Subcutaneous abdominal adipose tissue (tissue), 5 donors: ENCODE measurements at regions not wholly inside any gene's neighbourhood (a gene's known extent, or its start where the extent isn't known, plus 50 kb on each side); places are given as distances from the start of the nearest gene placed in this dataset.

ENCODE experiments used
- H3K27ac ChIP-seq: one replicate; pipeline ENCODE4 v1.7.0; 2013; ENCODE audit warnings: low read depth, mild to moderate bottlenecking, inconsistent platforms, low read length, moderate library complexity
- H3K27me3 ChIP-seq, 5 donors: one replicate each; pipeline ENCODE4 v1.7.0; 2013; ENCODE audit warnings: low read length in 5 of 5, inconsistent platforms in 1 of 5; ENCODE audit not compliant: control insufficient read depth in 5 of 5, insufficient read depth in 4 of 5
- H3K36me3 ChIP-seq, 5 donors: one replicate each; pipeline ENCODE4 v1.7.0; 2013; ENCODE audit warnings: low read length in 5 of 5; ENCODE audit not compliant: control insufficient read depth in 5 of 5, insufficient read depth in 5 of 5
- H3K4me1 ChIP-seq, 5 donors: one replicate each; pipeline ENCODE4 v1.7.0; 2013; ENCODE audit warnings: low read length in 5 of 5, mild to moderate bottlenecking in 3 of 5, moderate library complexity in 1 of 5; ENCODE audit not compliant: control insufficient read depth in 5 of 5, insufficient read depth in 5 of 5
- H3K4me3 ChIP-seq, 5 donors: one replicate each; pipeline ENCODE4 v1.7.0; 2013; ENCODE audit warnings: low read length in 5 of 5, low read depth in 1 of 5
- H3K9ac ChIP-seq, 5 donors: one replicate each; pipeline ENCODE4 v1.7.0; 2013; ENCODE audit warnings: low read length in 5 of 5, mild to moderate bottlenecking in 4 of 5, moderate library complexity in 3 of 5
- H3K9me3 ChIP-seq, 5 donors: one replicate each; pipeline ENCODE4 v1.7.0; 2013; ENCODE audit warnings: low read length in 5 of 5; ENCODE audit not compliant: control insufficient read depth in 5 of 5
- donor health status: healthy.
- donor health status: healthy.
- donor health status: healthy.
- donor health status: healthy.
- donor health status: healthy.

GRCh38 chr11:45511566-45511965 lies 153.9 kb downstream of the CHST1 start:
- Histone ChIP-seq H3K27ac (no peak overlapping the region), H3K4me1 (no peaks in the 10 kb centered on the region), H3K36me3 (no peaks in the 10 kb centered on the region), H3K27me3 (peaks cover 0 to 4% (median 0%) of the 10 kb centered on the region in 5 donors), H3K9me3 (no peaks in the 10 kb centered on the region), H3K9ac (no peak overlapping the region), H3K4me3 (no peak overlapping the region)

- Histone ChIP-seq H3K27me3 (peaks cover 0 to 4% (median 0%) of the 10 kb centered on the region in 5 donors), H3K4me3 (no peak overlapping the region), H3K9ac (no peak overlapping the region), H3K36me3 (no peaks in the 10 kb centered on the region), H3K4me1 (no peaks in the 10 kb centered on the region), H3K27ac (no peak overlapping the region), H3K9me3 (peaks cover 0 to 7% (median 6%) of the 10 kb centered on the region in 5 donors)
Observed at GRCh38 chr11:45507916-45508315, 157.5 kb downstream of the CHST1 start.

- Histone ChIP-seq H3K36me3 (no peaks in the 10 kb centered on the region), H3K9ac (no peak overlapping the region), H3K4me3 (no peak overlapping the region), H3K9me3 (peaks cover 0 to 16% (median 15%) of the 10 kb centered on the region in 5 donors), H3K4me1 (no peaks in the 10 kb centered on the region), H3K27ac (no peak overlapping the region), H3K27me3 (peaks cover 0 to 8% (median 5%) of the 10 kb centered on the region in 5 donors)
Observed at GRCh38 chr11:45503311-45503710, 162.1 kb downstream of the CHST1 start.

- Histone ChIP-seq H3K4me1 (no peaks in the 10 kb centered on the region), H3K27me3 (peaks cover 0 to 6% (median 5%) of the 10 kb centered on the region in 5 donors), H3K27ac (no peak overlapping the region), H3K4me3 (no peak overlapping the region), H3K9ac (no peak overlapping the region), H3K36me3 (no peaks in the 10 kb centered on the region), H3K9me3 (peaks cover 0 to 23% (median 17%) of the 10 kb centered on the region in 5 donors)
Observed at GRCh38 chr11:45502226-45502545, 163.2 kb downstream of the CHST1 start.

GRCh38 chr11:45501392-45502225 lies 163.8 kb downstream of the CHST1 start:
- Histone ChIP-seq H3K9ac (no peak overlapping the region), H3K9me3 (peaks cover 0 to 23% (median 17%) of the 10 kb centered on the region in 5 donors), H3K36me3 (no peaks in the 10 kb centered on the region), H3K27ac (no peak overlapping the region), H3K27me3 (peaks cover 0 to 6% (median 5%) of the 10 kb centered on the region in 5 donors), H3K4me1 (no peaks in the 10 kb centered on the region), H3K4me3 (no peak overlapping the region)

GRCh38 chr11:45500451-45500850 lies 165.0 kb downstream of the CHST1 start:
- Histone ChIP-seq H3K4me3 (no peak overlapping the region), H3K27ac (no peak overlapping the region), H3K9ac (no peak overlapping the region), H3K9me3 (peaks cover 0 to 23% (median 17%) of the 10 kb centered on the region in 5 donors), H3K4me1 (no peaks in the 10 kb centered on the region), H3K36me3 (no peaks in the 10 kb centered on the region), H3K27me3 (peaks cover 0 to 6% (median 5%) of the 10 kb centered on the region in 5 donors)

- no peak overlapping the region for H3K4me3 ChIP-seq
- no peak overlapping the region for H3K9ac ChIP-seq
- H3K27ac ChIP-seq = no peak overlapping the region
- no peaks in the 10 kb centered on the region for H3K36me3 ChIP-seq
- H3K27me3 ChIP-seq = peaks cover 0 to 6% (median 0%) of the 10 kb centered on the region in 5 donors
- H3K4me1 ChIP-seq = no peaks in the 10 kb centered on the region
- peaks cover 4 to 24% (median 15%) of the 10 kb centered on the region in 5 donors for H3K9me3 ChIP-seq
Observed at GRCh38 chr11:45494738-45495137, 170.7 kb downstream of the CHST1 start.

- Histone ChIP-seq H3K27ac (no peak overlapping the region), H3K4me3 (no peak overlapping the region), H3K9me3 (peaks cover 0 to 10% (median 4%) of the 10 kb centered on the region in 5 donors), H3K4me1 (peaks cover 0 to 7% (median 0%) of the 10 kb centered on the region in 5 donors), H3K9ac (no peak overlapping the region), H3K36me3 (no peaks in the 10 kb centered on the region), H3K27me3 (peaks cover 0 to 4% (median 1%) of the 10 kb centered on the region in 5 donors)
Observed at GRCh38 chr11:45489281-45489905, 176.0 kb downstream of the CHST1 start.

GRCh38 chr11:45486461-45486860 lies 179.0 kb downstream of the CHST1 start:
- Histone ChIP-seq H3K27ac (no peak overlapping the region), H3K36me3 (no peaks in the 10 kb centered on the region), H3K4me3 (no peak overlapping the region), H3K4me1 (peaks cover 0 to 7% (median 0%) of the 10 kb centered on the region in 5 donors), H3K9ac (no peak overlapping the region), H3K9me3 (no peaks in the 10 kb centered on the region), H3K27me3 (peaks cover 0 to 19% (median 16%) of the 10 kb centered on the region in 5 donors)

GRCh38 chr11:45485070-45485707 lies 180.2 kb downstream of the CHST1 start:
- Histone ChIP-seq H3K27me3 (peaks cover 3 to 22% (median 19%) of the 10 kb centered on the region in 5 donors), H3K36me3 (no peaks in the 10 kb centered on the region), H3K4me1 (peaks cover 0 to 7% (median 0%) of the 10 kb centered on the region in 5 donors), H3K9me3 (no peaks in the 10 kb centered on the region), H3K4me3 (no peak overlapping the region), H3K27ac (no peak overlapping the region), H3K9ac (no peak overlapping the region)
